GM19025 (cell line): ENCODE measurements at regions not wholly inside any gene's neighbourhood (a gene's known extent, or its start where the extent isn't known, plus 50 kb on each side); places are given as distances from the start of the nearest gene placed in this dataset.
"Not testable (repeated sequence)": the region's sequence is repeated elsewhere in the genome, so short reads cannot be mapped to it uniquely, and the experiment has no call there.

Experiments
- ATAC-seq: cut with Tn5 transposase; IDR thresholded peaks from one replicate; pipeline ENCODE4 v1.9.1; 2021; ENCODE audit warnings: mild to moderate bottlenecking, low read depth, moderate library complexity; ENCODE audit not compliant: unreplicated experiment

DNA sequence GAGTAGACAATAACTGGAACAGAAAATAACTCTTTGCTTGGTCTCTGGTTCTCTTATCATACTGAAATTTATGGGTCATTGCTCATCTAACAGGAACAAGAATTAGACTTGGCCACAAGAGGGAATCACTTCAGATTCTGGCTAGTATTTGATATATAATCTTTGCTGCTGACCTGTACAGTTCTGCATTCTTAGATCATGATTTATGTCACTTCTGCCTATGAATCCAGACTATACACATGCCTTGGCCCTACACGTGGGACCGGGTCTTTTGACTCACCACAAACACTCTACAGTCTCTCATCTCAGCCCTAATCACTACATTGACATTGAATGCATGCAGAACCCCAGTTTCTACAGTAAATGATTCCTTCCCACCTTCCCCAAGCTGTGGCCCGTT lies 162.5 kb upstream of the SOX2 start:
- no peak for ATAC-seq

DNA sequence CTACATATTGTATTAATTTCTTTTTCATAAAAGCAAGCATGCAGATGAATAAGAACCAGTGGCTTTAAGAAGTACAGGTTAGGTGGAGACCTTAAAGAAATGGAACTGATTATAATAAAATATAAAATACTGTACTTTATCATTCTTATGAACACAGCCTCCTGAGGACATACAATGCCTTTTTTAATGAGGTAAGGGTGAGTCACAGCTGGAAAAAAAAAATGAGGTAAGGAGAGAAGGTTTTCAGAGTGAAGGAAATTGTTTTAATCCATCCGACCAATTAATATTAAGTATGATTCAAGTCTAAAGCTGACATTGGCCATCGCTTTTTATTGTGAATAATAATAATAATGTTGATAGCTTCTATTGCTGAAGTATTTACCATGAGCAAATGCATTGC lies 170.3 kb upstream of the SOX2 start:
- no peak for ATAC-seq

- no peak for ATAC-seq
Observed at GRCh38 chr3:181534781-181535221, 176.9 kb upstream of the SOX2 start.

DNA sequence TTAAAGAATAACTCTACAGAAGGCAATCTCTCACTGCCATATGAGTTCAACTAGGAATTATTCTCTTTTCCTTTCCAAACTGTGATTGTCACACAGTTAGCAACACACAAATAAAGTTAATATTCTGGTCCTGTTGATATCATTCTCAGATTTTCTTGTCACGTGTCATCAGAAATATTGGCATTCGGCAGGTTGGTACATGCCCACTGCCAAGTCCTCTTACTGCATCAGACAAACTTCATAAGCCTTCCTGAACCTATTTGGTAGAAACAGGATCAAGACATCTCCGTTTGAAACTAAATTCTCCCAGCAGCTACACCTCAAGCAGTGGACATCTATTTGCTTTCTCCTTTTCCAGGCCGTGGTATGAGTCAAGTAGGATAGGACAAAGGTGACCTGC lies 177.9 kb upstream of the SOX2 start:
- ATAC-seq = no peak

DNA sequence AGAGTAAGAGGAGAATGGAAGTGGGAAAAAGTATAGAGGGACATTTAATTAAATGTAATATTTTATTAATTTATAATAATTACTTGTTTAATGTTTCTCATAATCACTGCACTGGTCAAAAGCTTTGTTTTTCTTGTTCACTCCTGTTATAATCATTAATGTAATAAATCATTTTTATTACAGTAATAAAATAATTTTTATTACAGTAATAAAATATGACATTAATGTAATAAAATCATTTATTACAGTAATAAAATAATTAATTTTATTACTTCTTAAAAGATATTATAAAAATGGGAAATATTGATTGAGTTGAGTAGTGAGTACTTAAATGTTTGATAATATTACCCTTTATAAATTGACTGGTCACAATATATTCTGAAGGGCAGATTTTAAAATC lies 181.1 kb upstream of the SOX2 start:
- ATAC-seq = no peak

- no peak for ATAC-seq
Observed at GRCh38 chr3:181521831-181522230, 189.9 kb upstream of the SOX2 start.

DNA sequence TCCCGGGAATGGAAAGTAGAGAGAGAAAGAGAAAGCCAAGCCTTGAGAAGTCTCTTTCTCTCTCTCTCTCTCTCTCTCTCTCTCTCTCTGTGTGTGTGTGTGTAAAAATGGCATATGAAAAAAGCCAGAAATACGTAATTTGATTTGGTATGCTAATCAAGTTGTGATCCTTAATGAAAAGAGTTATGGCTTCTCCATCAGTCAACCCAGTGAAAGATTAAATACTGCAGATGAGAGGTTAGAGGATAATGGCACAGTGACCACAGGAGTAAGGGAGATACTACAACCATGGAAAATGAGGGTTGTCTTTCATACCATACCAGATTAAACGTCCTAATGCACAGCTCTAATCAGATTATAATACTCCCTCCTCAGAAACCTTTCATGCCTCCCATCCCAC lies 193.5 kb upstream of the SOX2 start:
- ATAC-seq = no peak

GRCh38 chr3:181512787-181513186 lies 198.9 kb upstream of the SOX2 start:
- ATAC-seq = no peak

GRCh38 chr3:181510500-181510899 lies 201.2 kb upstream of the SOX2 start:
- ATAC-seq = no peak

DNA sequence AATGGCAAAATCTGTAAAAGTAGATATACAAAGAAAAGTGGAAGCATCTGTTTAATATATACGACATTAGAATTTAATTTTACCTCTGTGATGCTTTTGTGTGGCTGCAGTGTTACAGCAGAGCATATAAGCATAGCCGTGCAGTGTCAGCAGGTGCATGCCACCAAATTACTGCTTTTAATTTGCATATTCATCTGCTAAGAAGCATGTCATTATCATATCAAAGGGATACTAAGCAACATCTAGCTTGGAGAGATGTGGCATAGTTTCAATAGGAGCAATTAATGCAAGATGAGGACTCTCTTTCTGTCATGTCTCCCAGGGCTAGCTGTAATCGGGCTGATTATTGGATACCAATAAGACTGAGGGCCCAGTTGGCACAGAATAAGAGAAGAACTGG lies 214.4 kb upstream of the SOX2 start:
- ATAC-seq = no peak

- ATAC-seq = no peak
Observed at GRCh38 chr3:181493423-181493822, 218.3 kb upstream of the SOX2 start.

DNA sequence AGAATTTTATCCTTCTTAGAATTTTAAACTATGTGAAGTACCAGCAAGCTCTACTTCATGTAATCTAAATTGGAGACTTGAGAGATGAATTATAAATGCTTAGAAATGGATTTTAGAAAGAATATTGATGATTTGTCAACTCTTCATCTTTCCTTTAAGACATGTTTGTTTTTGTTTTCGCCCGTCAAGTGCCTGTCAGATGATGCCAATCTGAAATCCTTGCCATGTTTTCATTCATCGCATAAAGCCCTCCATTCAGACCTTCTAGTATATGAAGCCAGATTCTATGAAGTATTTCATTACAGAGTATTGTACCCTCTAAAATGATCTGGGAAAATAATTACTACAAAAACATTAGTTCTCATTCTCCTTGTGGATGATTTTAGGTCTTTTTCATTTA lies 223.2 kb upstream of the SOX2 start:
- no peak for ATAC-seq

- ATAC-seq = no peak
Observed at GRCh38 chr3:181487236-181487978, 224.3 kb upstream of the SOX2 start.

DNA sequence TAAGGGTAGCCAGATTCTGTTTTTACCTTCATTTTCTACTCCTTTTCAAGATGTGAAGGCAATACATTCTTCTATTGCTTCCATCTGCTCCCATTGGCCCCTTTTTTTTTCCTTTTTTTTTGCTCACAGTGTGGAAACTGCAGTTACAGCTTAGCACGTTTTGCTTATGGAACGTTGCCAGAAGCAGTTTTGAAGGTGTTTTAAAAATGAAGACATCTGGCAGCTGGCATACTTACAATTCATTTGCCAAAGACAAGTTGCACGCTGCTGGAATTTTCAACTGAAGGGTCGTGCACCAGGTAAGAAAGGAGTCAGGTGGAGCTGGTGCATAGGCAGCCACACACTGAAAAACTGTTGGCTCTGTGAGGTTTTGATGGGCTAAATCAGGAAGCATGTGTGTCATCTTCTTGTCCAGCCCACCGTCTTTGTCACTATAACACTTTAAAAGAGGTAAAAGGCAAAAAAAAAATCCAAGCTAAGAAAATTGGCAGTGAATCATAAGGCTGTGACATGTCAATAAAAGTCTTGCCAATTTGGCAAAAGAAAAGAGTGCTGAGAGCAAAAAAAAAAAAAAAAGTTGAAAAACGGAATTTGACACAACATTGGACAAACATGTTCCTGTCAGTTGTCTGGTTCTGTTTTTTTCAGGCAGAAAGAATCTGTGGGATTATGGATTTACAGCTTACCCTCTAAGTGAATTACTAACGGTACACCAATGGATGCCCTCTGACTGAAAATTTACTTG lies 225.4 kb upstream of the SOX2 start:
- no peak for ATAC-seq

GRCh38 chr3:181484026-181484425 lies 227.7 kb upstream of the SOX2 start:
- no peak for ATAC-seq

DNA sequence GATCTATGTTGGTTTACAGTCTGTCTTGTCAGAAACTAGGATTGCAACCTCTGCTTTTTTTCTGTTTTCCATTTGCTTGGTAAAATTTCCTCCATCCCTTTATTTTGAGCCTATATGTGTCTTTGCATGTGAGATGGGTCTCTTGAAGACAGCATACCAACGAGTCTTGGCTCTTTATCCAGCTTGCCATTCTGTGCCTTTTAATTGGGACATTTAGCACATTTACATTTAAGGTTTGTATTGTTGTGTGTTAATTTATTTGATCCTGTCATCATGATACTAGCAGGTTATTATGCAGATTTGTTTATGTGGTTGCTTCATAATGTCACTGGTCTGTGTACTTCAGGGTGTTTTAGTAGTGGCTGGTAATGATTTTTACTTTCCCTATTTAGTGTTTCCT lies 236.6 kb upstream of the SOX2 start:
- not testable (repeated sequence) for ATAC-seq

GRCh38 chr3:181470349-181470748 lies 241.4 kb upstream of the SOX2 start:
- ATAC-seq = no peak

- ATAC-seq = no peak
Observed at GRCh38 chr3:181464033-181464694, 247.6 kb upstream of the SOX2 start.

GRCh38 chr3:181461381-181461780 lies 250.3 kb upstream of the SOX2 start:
- ATAC-seq = no peak

- no peak for ATAC-seq
Observed at GRCh38 chr3:181459516-181459915, 252.2 kb upstream of the SOX2 start.

GRCh38 chr3:181458857-181459256 lies 252.9 kb upstream of the SOX2 start:
- no peak for ATAC-seq

- ATAC-seq = no peak
Observed at GRCh38 chr3:181457756-181458155, 254.0 kb upstream of the SOX2 start.
